ENCODE measurements at regions not wholly inside any gene's neighbourhood (a gene's known extent, or its start where the extent isn't known, plus 50 kb on each side); places are given as distances from the start of the nearest gene placed in this dataset.
"Not testable (repeated sequence)": the region's sequence is repeated elsewhere in the genome, so short reads cannot be mapped to it uniquely, and the experiment has no call there.

DNA sequence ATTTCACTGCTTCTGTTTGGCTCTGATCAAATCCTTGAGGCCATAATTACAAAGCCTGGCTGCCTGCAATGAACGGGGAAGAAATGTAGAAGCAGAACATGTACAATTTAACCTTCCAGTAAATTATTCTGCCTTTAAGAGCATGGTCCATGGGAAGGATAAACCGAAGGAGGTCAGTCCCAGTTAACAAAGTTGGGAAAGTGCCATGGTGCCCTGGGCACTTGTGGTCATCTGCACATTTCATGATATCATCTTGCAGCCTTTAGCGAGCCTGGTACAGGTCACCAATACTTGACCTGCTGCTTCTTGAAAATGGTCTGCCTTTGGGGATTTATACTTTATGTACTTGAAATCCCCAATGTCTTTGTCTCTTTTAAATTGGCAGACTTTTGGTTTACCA is 175.9 kb upstream of the KITLG start:
- no peak for DNase-seq (ENCODE audit: low spot score)

DNA sequence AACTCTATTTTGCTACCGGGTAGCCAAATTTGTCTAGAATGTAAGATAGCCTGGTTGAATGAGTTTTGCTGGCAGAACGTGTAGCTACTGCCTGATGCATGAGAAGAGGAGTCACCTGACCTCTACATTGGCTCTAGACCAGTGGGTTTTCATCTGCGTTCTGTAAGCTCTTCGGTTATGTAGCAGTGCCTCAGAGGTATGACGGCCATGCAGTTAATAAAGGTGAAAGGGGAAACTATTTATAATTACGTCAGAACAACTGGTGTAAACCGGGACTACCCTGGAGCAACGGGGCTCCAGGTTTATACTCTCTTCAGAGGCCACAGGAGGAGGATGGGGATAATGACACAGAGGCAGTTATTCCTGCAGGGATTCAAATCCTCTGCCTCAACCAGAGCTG is 173.4 kb upstream of the KITLG start:
- DNase-seq (ENCODE audit: low spot score) = no peak

DNA sequence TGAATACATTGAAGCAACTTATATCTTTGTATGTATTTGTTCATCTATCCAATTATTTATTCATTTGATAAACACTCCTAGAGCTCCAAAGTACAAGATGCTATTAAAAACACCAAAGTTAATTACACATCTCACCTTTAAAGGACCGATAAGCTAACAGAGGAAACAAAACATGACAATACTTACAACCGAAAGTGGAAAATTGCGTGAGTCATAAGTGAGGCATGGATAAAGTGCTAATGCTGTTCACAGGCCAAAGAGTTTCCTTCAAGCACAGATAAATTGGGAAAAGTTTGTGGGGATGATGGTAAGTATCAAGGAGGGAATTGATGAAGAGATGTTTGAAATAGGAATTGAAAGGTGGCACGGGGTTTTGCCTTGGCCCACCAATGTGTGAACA is 172.8 kb upstream of the KITLG start:
- no peak for DNase-seq (ENCODE audit: low spot score)

DNA sequence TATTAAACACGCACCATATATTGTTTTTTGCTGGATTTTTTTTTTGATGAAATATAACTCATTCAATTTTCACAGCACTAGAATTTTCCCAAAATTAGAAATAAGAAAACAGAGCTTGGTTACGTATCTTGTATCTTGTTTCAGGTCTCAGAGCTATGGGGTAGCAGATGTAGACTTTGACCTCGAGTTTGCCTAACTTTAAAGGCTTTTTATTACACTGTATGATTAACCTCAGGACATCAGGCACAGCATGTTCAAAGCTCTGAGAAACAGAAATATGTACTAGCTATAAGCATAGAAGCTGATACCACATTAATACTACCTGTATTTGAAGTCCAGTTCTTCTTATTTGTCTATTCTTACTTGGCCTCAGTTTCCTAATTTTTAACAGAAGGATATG is 171.9 kb upstream of the KITLG start:
- no peak for DNase-seq (ENCODE audit: low spot score)

DNA sequence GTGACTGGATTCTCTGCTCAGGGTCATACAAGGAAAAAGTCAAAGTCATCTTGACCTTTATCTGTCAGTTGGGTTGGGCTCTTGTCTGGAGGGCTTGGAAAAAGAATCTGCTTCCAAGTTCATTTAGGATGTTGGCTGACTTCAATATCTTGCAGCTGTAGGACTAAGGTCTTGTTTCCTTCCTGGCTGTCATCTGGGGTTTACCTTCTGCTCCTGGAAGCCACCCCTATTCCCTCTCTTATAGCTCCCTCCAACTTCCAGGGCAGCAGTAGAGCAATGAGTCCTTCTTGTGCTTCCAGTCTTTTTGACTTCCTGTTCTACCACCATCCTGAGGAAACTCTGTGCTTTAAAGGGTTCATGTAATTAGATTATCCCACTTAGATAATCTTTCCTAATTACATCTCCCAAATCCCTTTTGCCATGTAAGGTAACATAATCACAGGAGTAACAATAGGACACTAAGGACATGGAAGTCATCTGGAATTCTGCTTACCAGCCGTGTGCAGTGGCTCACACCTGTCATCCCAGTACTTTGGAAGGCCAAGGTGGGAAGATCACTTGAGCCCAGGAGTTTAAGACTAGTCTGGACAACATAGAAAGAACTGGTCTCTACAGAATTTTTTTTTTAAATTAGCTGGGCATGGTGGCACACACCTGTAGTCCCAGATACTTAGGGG is 170.7 kb upstream of the KITLG start:
- no peak for DNase-seq (ENCODE audit: low spot score)

DNA sequence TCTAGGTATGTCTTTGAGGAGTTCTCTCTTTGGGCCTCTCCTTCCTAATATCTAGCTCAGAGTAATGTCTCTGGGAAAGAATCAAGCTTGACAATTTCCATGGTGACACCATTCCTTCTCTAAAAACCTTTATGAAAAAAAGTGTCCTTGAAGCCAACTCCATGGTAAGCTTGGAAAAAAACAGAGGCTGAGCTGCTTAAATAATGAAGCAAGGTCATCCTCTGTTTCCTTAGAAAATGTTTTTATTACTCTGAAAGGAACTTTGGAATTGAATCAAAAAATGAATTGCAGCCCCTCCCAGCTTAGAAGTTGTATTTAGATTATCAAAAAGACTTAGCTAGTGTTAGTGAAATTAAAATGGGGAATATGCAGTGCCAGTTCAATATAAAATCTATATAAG is 166.1 kb upstream of the KITLG start:
- peak; percentile 15 for DNase-seq (ENCODE audit: low spot score)

DNA sequence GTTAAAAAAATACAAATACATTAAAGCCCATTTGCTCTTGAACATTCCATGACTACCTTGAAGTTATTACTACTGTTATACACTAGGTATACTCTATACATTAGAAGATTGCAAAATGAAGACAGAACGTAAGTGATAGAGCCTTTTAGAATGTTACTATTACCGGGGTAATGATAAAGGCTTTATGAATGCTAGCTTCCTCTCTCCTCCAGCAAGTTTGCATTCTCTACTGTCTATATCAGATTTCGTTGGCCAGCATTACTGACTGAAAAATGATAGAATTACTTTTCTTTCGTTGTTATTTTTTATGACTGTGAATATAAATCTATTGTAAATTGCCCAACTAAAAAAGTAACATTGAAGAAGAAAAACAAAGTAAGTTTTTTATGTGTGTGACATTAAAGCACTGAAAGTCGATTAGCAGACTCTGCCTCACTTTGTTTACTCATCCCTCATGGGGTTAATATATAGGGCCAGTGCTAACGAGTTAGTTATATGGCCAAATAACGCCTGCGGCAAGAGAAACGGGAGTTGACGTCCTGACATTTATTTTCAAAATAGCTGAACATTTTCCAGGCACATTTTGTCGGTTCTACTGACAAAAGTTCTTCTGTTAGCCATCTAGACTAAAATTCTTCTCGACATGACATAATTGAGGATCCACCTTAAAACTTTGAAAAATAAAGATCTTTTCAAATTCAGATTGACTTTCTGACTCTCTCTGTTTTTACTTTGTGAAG is 163.8 kb upstream of the KITLG start:
- DNase-seq (ENCODE audit: low spot score) = no peak

DNA sequence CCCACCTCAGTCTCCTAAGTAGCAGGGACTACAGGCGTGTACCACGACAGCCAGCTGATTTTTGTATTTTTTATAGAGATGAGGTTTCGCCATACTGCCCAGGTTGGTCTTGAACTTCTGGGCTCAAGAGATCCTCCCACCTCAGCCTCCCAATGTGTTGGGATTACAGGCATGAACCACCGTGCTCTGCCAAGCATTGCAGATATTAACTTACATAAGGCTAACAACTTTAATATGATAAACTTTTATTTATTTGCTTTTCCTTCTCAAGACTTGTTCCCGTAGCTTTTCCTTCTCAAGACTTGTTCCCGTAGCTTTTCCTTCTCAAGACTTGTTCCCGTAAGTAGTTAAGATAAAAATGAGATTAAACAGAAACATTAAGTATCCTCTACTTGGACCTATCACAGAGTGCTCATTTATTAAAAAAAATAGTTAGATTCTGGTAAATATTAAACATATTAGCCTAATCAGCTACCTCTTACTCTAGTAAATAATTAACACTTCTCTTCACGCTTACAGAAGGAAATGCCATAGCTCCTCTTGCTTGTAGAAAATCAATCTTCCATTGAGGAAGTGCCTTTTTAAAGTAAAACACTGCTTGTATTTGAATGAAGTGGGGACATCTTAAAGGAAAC is 157.7 kb upstream of the KITLG start:
- no peak for DNase-seq (ENCODE audit: low spot score)

DNA sequence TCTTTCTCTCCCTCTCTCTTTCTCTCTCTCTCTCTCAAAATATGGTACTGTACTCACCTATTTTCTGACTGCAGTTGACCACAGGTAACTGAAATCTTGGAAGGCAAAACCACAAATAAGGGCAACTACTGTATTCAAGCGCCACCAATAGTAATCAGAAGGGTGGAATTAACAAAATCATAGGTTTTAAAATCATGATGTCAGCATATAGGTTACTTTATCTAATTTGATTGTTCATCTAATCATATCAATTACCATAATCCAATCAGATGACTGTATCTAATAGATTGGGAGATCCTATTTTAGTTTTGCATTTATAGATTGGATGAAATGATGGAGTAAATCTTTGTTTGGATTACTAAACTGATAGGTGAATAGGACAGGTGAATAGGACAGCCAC is 155.8 kb upstream of the KITLG start:
- no peak for DNase-seq (ENCODE audit: low spot score)

DNA sequence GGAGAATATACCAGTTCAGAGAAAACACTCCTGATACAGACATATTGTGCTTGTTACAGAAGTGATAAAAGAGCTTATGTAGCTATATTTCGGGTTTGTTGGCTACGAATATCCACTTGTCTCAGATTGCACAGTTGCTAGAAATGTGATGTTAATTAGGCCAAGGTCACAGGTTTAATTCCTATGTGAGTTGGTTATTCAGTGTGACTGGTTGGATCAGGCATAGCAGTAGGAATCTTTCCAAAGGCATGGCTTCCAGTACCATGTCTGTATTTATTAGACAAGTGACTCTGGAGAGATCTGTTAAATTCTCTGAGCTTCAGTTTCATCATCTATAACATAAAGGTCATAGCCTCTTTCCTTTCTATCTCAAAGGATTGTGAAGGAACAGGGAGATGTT is 152.7 kb upstream of the KITLG start:
- no peak for DNase-seq (ENCODE audit: low spot score)

DNA sequence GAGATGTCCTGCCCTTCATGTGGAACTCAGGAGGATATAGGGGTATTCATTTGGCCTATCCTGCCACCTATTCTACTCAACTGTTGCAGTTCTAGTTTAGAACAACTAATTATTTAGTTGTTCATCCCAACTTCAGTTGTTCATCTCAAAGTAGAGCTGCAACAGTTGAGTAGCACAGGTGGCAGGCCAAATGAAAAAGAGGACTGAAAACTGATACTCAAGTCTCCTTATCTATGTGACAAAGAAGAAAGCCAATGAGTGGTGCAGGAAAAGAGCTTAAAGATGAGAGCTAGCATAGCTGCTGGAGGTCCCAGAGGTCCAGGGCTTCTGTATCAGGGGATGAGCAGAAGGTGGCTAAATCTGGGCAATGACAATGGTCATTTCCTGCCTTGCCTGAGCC is 148.9 kb upstream of the KITLG start:
- no peak for DNase-seq (ENCODE audit: low spot score)

DNA sequence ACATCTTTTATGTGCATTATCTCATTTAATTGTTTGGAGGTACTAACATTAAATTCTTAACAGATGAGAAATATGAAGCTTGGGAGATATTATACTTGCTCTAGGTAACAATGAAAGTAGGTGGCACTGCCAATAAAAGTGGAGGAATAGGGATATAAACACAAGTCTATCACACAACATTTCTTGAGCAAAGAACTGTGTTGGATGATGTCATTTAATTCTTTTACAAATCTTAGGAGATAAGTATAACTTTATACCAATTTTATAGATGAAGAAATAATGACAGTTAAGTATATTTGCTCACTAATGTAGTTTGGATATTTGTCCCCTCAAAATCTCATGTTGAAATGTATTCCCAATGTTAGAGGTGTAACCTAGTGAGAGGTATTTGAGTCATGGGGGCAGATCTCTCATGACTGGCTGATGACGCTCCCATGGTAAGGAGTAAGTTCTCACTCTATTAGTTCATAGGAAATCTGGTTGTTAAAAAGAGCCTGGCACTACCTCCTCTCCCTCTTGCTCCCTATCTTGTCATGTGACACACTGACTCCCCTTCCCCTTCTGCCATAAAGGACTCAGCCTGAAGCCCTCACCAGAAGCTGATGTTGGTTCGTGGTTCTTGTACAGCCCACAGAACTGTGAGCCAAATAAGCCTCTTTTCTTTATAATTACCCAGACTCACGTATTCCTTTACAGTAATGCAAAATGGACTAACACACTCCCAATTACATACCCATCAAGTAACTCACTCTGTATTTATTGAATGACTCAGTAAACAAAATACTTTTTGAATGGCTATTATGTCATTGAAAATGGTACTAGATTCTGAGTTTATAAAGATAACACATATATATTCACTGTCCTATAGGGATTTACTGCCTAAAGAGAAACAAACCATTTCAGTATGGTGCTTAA is 146.8 kb upstream of the KITLG start:
- DNase-seq (ENCODE audit: low spot score) = no peak

DNA sequence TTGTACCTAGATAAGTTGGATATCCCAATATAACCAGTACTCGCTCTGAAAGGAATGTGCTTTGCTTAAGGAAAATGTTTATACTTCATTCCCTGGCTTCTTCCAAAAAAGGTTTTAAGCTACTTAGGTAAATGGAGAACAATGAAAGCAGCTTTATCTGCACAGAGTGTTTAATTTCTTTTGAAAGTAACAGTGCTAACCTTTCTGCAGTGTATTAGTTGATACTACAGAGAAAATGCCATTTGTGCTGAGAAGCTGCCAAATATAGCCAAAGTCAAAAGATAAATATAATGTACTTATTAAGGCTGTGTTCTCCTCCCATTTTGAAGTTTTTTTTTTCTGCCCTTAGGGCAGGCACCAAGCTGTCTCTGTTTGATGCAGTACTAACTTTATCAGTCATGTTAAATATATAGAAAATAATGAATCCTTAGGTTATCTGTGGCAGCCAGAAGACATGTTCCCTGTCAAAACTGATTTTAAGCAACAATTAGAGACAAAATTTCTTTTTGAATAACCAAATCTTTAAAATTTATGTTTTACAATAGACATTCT is 145.4 kb upstream of the KITLG start:
- no peak for DNase-seq (ENCODE audit: low spot score)

DNA sequence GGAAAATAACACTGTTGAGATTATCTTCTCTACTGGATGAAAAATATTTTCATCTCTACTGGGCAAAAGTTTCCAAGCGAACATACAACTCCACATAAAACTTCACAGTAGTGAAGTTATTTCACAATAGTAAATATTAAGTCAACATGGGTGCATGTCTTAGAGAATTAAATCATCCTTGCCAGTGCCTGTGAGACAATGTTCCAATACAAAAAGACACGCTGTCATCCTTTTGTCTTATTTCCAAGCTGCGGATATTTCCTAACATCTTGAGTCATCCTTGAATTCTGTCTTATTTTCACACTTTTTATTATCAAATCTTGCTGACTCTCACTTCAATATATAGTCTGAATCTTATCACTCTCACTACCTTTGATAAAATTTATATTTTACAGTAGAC is 142.9 kb upstream of the KITLG start:
- DNase-seq (ENCODE audit: low spot score) = no peak

DNA sequence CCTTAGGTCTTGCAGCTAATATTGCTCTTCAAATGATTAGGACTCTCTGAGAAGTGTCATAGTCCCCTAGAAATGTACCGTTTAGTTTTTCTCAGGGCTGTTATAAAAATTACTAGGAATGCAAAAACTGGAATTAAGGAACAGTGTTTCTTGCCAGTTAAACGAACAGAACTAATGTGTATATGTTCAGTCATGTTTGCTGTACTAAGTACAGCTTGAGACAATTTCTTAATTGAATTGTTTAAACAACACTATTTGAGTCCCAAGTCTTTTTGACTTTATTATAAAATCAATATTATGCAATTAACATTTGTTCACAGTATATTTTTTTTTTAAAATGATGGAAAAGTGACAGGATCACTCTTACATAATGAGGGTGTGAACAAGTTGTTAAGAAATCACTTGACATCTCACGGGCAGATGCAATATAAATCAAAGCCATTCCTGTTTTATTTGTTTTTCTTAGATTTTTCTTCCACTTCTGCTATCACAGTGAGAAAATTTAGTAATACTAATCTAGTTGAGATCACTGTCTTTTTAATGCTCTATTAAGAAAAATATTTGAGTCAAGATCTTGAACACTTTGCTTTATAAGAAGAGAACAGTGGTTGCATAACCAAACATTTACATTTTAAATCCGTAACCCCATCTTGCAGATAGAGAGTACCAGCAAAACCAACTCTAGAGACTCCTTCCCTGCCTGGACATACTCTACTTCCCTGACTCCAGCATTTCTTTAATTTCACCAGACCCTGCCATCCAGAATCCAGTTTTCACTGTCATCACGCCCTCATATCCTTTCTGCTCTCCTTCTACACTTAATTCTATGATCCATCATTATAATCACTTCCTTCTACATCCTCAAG is 140.7 kb upstream of the KITLG start:
- no peak for DNase-seq (ENCODE audit: low spot score)

DNA sequence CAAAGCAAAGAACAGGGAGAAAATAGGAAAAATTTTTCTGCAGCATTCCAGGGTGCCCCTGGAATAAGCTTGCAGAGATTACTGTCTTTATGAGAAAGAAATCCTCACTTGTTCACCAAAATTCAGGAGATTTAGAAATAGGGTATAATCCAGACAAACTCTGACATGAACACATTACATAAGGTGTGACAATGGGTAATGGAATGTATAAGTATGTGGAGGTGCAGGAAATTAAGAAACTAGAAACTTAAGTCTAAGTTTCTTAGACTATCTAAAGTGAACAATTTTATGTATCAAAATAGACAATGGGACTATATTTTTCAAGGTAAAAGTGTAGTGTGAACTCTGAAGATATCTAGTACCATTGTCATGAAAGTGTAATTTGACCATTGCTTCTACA is 140.0 kb upstream of the KITLG start:
- DNase-seq (ENCODE audit: low spot score) = no peak

DNA sequence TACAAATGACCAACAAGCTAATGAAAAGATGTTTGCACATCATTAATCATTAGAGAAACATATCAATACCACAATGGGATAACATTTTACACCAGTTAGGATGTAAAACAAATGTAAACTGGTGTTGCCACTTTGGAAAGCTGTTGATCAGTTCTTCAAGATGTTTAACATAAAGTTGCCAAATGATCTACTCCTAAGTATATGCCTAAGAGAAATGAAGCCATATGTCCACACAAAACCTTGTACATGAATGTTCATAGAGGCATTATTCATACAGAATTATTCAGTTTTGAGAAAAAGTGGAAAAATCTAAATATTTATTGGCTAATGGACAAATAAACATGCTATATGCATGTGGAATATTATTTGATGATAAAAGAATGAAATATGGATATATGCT is 136.9 kb upstream of the KITLG start:
- no peak for DNase-seq (ENCODE audit: low spot score)

DNA sequence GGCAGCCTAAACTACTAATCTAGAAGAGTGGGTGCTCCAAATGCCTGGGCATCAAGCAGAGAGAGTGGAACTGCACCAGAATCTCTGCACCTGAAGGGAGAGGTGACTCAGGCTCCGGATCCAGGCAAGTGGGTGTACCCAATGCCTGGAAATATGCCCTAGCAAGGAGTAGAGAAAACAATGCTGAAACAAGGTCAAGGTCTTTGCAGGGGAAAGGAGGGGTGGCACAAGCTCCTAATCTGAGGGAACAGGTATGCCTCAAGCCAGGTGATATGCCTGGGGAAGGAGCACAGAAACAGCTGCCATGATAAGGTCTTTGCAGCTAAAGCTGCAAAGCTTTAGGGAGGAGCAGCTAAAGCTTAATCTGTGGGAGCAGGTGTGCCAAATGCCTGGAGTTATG is 136.0 kb upstream of the KITLG start:
- DNase-seq (ENCODE audit: low spot score) = no peak

DNA sequence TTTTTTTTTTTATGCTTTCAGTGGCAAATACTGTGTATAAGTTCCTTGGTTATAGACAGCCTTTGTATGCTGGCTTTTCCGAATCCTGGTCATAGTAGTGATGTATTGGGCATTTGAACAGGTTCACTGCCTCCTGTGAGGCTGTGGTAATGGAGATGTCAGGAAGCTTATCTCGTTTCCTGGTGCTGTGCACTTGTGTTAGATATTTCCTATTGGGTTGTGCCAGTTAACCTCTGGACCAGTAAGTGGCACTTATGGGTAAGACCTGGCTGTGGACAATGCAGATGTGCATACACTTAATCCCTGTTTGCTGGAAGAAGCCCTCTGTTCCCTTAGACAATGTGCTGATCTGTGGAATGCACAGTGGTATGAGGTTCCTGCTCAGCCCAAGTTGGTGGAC is 135.4 kb upstream of the KITLG start:
- no peak for DNase-seq (ENCODE audit: low spot score)

DNA sequence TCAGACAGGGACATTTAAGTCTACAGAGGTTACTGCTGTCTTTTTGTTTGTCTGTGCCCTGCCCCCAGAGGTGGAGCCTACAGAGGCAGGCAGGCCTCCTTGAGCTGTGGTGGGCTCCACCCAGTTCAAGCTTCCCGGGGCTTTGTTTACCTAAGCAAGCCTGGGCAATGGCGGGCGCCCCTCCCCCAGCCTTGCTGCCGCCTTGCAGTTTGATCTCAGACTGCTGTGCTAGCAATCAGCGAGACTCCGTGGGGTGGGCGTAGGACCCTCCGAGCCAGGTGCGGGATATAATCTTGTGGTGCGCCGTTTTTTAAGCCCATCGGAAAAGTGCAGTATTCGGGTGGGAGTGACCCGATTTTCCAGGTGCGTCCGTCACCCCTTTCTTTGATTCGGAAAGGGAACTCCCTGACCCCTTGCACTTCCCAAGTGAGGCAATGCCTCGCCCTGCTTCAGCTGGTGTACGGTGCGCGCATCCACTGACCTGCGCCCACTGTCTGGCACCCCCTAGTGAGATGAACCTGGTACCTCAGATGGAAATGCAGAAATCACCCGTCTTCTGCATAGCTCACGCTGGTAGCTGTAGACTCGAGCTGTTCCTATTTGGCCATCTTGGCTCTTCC is 134.1 kb upstream of the KITLG start:
- not testable (repeated sequence) for DNase-seq (ENCODE audit: low spot score)

DNA sequence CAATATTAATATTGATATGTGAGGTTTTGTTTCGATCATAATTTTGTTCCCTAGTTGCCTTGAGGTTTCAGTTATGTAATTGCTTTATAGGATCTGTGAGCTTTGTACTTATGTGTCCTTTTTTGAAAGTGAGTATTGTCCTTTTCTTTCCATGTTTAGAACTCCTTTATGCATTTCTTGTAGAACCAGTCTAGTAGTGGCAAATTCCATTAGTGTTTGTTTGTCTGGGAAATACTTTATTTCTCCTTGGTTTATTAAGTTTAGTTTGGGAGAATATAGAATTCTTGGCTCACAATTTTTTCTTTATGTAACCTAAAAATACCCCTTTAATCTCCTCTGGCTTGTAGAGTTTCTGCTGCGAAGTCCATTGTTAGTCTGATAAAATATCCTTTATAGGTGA is 127.5 kb upstream of the KITLG start:
- no peak for DNase-seq (ENCODE audit: low spot score)
